ENCODE measurements at regions not wholly inside any gene's neighbourhood (a gene's known extent, or its start where the extent isn't known, plus 50 kb on each side); places are given as distances from the start of the nearest gene placed in this dataset.
"Not testable (repeated sequence)": the region's sequence is repeated elsewhere in the genome, so short reads cannot be mapped to it uniquely, and the experiment has no call there.

DNA sequence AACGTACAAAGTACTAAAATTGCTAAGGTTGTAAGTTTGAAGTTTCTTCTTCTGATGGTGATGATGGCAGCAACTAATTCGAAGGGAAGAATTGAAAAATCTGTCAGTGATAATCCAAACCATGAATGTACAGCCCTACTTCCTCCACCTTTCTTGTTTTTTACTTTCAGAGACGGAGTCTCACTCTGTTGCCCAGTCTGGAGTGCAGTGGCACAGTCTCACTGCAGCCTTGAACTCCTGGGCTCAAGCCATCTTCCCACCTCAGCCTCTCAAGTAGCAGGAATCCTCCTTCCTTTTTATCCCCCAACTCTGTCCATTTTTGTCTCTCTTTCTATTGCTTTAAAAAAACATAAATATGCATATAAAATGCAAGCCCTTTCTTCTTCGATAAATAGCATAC, 112.3 kb upstream of the SOX21 start:
- H3K9ac ChIP-seq (ENCODE audit: low read length): no peak overlapping the region
- no peaks in the 10 kb centered on the region for H3K27me3 ChIP-seq (ENCODE audit: control insufficient read depth, insufficient read depth, low read length)
- H3K9me3 ChIP-seq (ENCODE audit: control insufficient read depth, insufficient read depth, low read depth, low read length): no peaks in the 10 kb centered on the region
- H3K4me3 ChIP-seq (ENCODE audit: low read depth, low read length): no peak overlapping the region
- no peaks in the 10 kb centered on the region for H3K36me3 ChIP-seq (ENCODE audit: control insufficient read depth, insufficient read depth, low read length)
- no peak overlapping the region for H3K27ac ChIP-seq (ENCODE audit: low read depth, low read length)
- H3K4me1 ChIP-seq (ENCODE audit: control insufficient read depth, insufficient read depth, low read length): peaks cover 30% of the 10 kb centered on the region

- no peak overlapping the region for H3K9ac ChIP-seq (ENCODE audit: low read length)
These were observed 110.0 kb upstream of the SOX21 start for GRCh38 chr13:94822356-94822755.

DNA sequence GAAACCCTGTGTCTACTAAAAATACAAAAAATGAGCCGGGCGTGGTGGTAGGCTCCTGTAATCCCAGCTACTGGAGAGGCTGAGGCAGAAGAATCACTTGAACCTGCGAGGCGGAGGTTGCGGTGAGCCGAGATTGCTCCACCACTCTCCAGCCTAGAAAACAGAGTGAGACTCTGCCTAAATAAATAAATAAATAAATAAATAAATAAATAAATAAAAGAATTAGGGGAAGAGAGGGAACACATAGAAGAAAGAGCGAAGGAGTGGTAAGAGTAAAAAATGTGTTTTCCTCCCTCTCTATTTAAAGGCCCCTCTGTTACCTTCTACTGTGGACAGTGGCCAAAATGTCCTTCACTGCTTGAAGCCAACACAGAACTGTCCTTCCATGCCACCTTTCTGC, 103.9 kb upstream of the SOX21 start:
- H3K36me3 ChIP-seq (ENCODE audit: control insufficient read depth, insufficient read depth, low read length): no peaks in the 10 kb centered on the region
- H3K9ac ChIP-seq (ENCODE audit: low read length): no peak overlapping the region
- H3K9me3 ChIP-seq (ENCODE audit: control insufficient read depth, insufficient read depth, low read depth, low read length): no peaks in the 10 kb centered on the region
- no peak overlapping the region for H3K27ac ChIP-seq (ENCODE audit: low read depth, low read length)
- no peaks in the 10 kb centered on the region for H3K4me1 ChIP-seq (ENCODE audit: control insufficient read depth, insufficient read depth, low read length)
- no peaks in the 10 kb centered on the region for H3K27me3 ChIP-seq (ENCODE audit: control insufficient read depth, insufficient read depth, low read length)
- H3K4me3 ChIP-seq (ENCODE audit: low read depth, low read length): no peak overlapping the region

More at GRCh38 chr13:94822356-94822755, 110.0 kb upstream of the SOX21 start:
- Histone ChIP-seq H3K4me1 (ENCODE audit: control insufficient read depth, insufficient read depth, low read length) (peaks cover 25% of the 10 kb centered on the region), H3K9me3 (ENCODE audit: control insufficient read depth, insufficient read depth, low read depth, low read length) (no peaks in the 10 kb centered on the region), H3K36me3 (ENCODE audit: control insufficient read depth, insufficient read depth, low read length) (no peaks in the 10 kb centered on the region), H3K27ac (ENCODE audit: low read depth, low read length) (no peak overlapping the region), H3K4me3 (ENCODE audit: low read depth, low read length) (no peak overlapping the region), H3K27me3 (ENCODE audit: control insufficient read depth, insufficient read depth, low read length) (no peaks in the 10 kb centered on the region)

DNA sequence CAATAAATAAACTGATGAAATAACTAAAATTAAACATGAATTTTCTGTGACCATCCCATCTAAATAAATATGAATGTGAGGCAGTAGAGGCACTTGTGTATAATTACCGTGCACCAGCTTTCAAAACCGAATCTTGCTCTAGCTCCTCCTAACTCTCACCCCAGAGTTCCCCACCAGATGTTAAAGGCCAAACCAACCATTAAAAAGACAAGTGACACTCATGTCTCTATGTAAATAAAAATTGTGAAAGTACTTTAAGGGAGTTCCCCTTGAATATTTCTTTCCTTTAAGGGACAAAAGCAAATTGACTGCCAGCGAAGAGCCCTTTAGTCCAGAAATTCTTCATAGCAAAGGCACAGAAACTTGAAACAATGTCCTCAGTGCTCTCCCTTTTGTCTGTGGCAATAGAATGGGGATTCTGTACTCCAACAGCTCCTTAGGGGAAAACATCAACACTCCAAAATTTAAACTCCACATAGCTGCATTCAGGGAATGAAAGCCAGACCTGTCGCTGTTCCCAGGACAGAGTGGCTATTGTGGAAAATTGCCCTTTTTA, 101.7 kb upstream of the SOX21 start:
- H3K9me3 ChIP-seq (ENCODE audit: control insufficient read depth, insufficient read depth, low read depth, low read length): no peaks in the 10 kb centered on the region

DNA sequence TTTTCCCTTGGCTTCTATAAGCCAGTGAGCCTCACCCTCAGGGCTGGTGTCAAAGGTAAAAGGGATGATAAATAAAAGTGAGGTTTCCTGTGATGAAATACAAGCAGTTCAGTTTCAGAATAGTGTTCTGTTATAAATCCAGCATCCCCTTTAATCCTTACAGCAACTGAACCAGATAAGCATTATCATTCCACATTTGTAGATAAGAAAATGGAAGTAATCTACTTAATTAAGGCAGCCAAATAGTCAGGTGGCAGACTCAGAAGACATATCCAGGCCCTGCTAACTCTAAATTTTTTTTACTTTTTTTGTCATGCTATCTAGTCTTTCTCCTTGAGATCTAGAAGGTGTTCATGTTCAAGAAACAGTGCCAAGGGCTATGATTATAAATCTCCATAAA, 99.4 kb upstream of the SOX21 start:
- H3K4me1 ChIP-seq (ENCODE audit: control insufficient read depth, insufficient read depth, low read length): no peaks in the 10 kb centered on the region
- H3K4me3 ChIP-seq (ENCODE audit: low read depth, low read length): no peak overlapping the region
- no peaks in the 10 kb centered on the region for H3K36me3 ChIP-seq (ENCODE audit: control insufficient read depth, insufficient read depth, low read length)
- no peaks in the 10 kb centered on the region for H3K9me3 ChIP-seq (ENCODE audit: control insufficient read depth, insufficient read depth, low read depth, low read length)
- no peaks in the 10 kb centered on the region for H3K27me3 ChIP-seq (ENCODE audit: control insufficient read depth, insufficient read depth, low read length)
- H3K27ac ChIP-seq (ENCODE audit: low read depth, low read length): no peak overlapping the region
- no peak overlapping the region for H3K9ac ChIP-seq (ENCODE audit: low read length)

More for the DNA sequence above, 101.7 kb upstream of the SOX21 start:
- Histone ChIP-seq H3K4me1 (ENCODE audit: control insufficient read depth, insufficient read depth, low read length) (no peaks in the 10 kb centered on the region), H3K27ac (ENCODE audit: low read depth, low read length) (no peak overlapping the region), H3K4me3 (ENCODE audit: low read depth, low read length) (no peak overlapping the region), H3K9ac (ENCODE audit: low read length) (no peak overlapping the region), H3K27me3 (ENCODE audit: control insufficient read depth, insufficient read depth, low read length) (no peaks in the 10 kb centered on the region), H3K36me3 (ENCODE audit: control insufficient read depth, insufficient read depth, low read length) (no peaks in the 10 kb centered on the region)

DNA sequence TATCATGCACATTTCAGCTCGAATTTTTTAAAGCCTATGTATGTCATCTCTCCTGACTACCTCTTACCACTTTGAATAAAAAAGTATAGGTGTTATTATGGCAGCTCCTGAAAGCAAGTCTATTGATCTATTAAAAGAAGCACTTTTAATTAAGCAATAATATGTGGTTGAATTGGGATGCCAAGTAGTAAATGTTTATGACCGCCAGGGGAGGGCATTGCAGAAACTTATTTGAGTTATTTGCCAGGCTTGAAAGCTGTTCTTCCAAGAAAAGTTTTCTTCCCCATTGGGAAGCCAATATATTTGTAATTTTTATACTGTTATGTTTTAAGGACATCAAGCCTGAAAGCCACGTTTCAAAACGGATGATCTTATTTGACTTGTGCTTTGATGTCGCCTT, 88.1 kb upstream of the SOX21 start:
- Histone ChIP-seq H3K9me3 (ENCODE audit: control insufficient read depth, insufficient read depth, low read depth, low read length) (no peaks in the 10 kb centered on the region), H3K27ac (ENCODE audit: low read depth, low read length) (no peak overlapping the region), H3K9ac (ENCODE audit: low read length) (no peak overlapping the region), H3K27me3 (ENCODE audit: control insufficient read depth, insufficient read depth, low read length) (no peaks in the 10 kb centered on the region), H3K4me3 (ENCODE audit: low read depth, low read length) (no peak overlapping the region), H3K36me3 (ENCODE audit: control insufficient read depth, insufficient read depth, low read length) (no peaks in the 10 kb centered on the region), H3K4me1 (ENCODE audit: control insufficient read depth, insufficient read depth, low read length) (no peaks in the 10 kb centered on the region)

DNA sequence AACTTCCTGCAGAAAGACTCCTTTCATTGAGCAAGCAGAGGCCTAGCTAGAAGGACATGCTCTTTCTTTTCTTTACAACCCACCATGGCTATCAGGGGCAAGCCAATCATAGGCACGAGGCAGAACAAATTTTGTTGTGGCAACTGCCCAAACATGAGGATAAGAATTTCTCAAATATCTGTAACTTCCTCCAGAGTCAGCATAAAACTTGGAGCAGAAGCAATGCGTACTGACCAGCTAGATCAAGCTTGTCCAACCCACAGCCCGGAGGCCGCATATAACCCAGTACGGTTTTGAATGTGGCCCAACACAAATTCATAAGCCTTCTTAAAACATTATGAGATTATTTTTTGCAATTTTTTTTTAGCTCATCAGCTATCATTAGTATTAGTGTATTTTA, 87.0 kb upstream of the SOX21 start:
- Histone ChIP-seq H3K9me3 (ENCODE audit: control insufficient read depth, insufficient read depth, low read depth, low read length) (no peaks in the 10 kb centered on the region), H3K36me3 (ENCODE audit: control insufficient read depth, insufficient read depth, low read length) (no peaks in the 10 kb centered on the region), H3K4me1 (ENCODE audit: control insufficient read depth, insufficient read depth, low read length) (no peaks in the 10 kb centered on the region)

DNA sequence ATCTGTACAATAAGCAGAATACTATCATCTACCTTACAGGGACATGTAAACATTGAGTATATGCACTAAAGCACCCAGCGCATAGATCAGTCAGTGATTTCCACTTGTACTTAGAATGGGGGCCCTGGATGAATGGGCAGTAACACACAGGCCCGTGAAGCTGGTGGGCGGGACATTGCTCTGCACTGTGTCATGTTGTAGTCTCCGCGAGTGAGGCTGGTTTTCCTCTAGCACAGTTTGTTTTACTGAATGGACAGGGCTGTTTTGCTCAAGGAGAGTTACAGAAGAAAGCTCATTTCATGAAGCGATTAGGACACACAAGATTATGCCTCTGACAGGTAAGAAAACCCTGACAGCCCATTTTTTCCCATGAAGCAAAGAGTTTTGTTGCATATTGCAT, 86.4 kb upstream of the SOX21 start:
- no peaks in the 10 kb centered on the region for H3K36me3 ChIP-seq (ENCODE audit: control insufficient read depth, insufficient read depth, low read length)
- H3K4me3 ChIP-seq (ENCODE audit: low read depth, low read length): no peak overlapping the region
- H3K27me3 ChIP-seq (ENCODE audit: control insufficient read depth, insufficient read depth, low read length): no peaks in the 10 kb centered on the region
- H3K9me3 ChIP-seq (ENCODE audit: control insufficient read depth, insufficient read depth, low read depth, low read length): no peaks in the 10 kb centered on the region
- no peak overlapping the region for H3K9ac ChIP-seq (ENCODE audit: low read length)
- no peaks in the 10 kb centered on the region for H3K4me1 ChIP-seq (ENCODE audit: control insufficient read depth, insufficient read depth, low read length)
- H3K27ac ChIP-seq (ENCODE audit: low read depth, low read length): no peak overlapping the region

More for the DNA sequence above, 87.0 kb upstream of the SOX21 start:
- Histone ChIP-seq H3K27ac (ENCODE audit: low read depth, low read length) (no peak overlapping the region), H3K4me3 (ENCODE audit: low read depth, low read length) (no peak overlapping the region), H3K9ac (ENCODE audit: low read length) (no peak overlapping the region), H3K27me3 (ENCODE audit: control insufficient read depth, insufficient read depth, low read length) (no peaks in the 10 kb centered on the region)

DNA sequence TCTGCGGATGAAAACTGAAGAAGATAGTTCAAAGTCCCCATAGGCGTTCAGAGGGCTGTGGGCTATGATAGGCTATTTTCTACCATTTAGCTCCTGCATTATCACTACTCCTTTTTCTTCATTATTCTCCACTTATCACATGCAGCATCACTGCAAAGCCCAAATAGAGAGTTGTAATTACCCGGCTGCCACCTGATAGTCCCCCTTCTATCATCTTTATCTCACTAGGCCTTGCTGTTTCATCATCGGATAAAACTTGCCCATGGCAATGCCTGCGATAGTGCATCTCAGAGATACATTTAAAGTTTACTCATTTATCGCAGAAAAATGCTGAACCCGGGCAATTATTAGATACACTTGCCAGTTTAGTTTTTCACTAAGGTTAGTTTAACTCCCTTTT, 82.9 kb upstream of the SOX21 start:
- Histone ChIP-seq H3K27me3 (ENCODE audit: control insufficient read depth, insufficient read depth, low read length) (no peaks in the 10 kb centered on the region), H3K27ac (ENCODE audit: low read depth, low read length) (no peak overlapping the region), H3K36me3 (ENCODE audit: control insufficient read depth, insufficient read depth, low read length) (no peaks in the 10 kb centered on the region), H3K9ac (ENCODE audit: low read length) (no peak overlapping the region), H3K4me3 (ENCODE audit: low read depth, low read length) (no peak overlapping the region), H3K9me3 (ENCODE audit: control insufficient read depth, insufficient read depth, low read depth, low read length) (no peaks in the 10 kb centered on the region), H3K4me1 (ENCODE audit: control insufficient read depth, insufficient read depth, low read length) (no peaks in the 10 kb centered on the region)

DNA sequence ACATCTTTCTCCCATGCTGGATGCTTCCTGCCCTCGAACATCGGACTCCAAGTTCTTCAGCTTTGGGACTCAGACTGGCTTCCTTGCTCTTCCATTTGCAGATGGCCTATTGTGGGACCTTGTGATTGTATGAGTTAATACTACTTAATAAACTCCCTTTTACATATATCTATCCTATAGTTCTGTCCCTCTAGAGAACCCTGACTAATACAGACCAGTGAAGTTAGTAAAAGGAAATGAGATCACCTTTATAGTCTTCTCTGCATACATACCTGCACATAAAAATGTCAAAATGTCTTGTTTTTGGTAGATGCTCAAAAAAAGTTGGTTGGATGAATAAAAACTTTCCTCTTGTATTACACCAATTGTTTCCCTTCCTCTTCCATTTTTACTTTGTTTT, 73.9 kb upstream of the SOX21 start:
- H3K9ac ChIP-seq (ENCODE audit: low read length); H3K4me1 ChIP-seq (ENCODE audit: control insufficient read depth, insufficient read depth, low read length); H3K9me3 ChIP-seq (ENCODE audit: control insufficient read depth, insufficient read depth, low read depth, low read length); H3K27me3 ChIP-seq (ENCODE audit: control insufficient read depth, insufficient read depth, low read length); H3K4me3 ChIP-seq (ENCODE audit: low read depth, low read length); H3K36me3 ChIP-seq (ENCODE audit: control insufficient read depth, insufficient read depth, low read length); H3K27ac ChIP-seq (ENCODE audit: low read depth, low read length): not testable (repeated sequence)

DNA sequence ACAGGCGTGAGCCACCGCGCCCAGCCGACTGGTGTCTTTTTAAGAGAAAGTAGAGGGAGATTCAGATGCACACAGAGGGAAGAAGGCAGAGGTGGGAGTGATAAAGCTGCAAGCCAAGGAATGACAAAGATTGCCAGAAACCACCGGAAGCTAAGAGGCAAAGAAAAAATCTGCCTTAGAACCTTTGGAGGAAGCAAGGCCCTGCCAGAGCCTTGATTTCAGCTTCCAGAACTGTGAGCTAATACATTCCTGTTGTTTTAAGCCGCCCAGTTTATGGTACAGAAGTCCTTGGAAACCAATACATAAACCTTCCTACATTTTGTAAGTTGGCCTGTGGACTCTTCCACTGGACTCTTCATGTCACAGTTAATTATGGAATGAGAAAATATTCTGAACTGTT, 71.7 kb upstream of the SOX21 start:
- H3K27me3 ChIP-seq (ENCODE audit: control insufficient read depth, insufficient read depth, low read length): no peaks in the 10 kb centered on the region
- no peak overlapping the region for H3K9ac ChIP-seq (ENCODE audit: low read length)
- no peak overlapping the region for H3K4me3 ChIP-seq (ENCODE audit: low read depth, low read length)
- H3K9me3 ChIP-seq (ENCODE audit: control insufficient read depth, insufficient read depth, low read depth, low read length): peaks cover 6% of the 10 kb centered on the region; the same call in 1 of the 2 replicates
- H3K27ac ChIP-seq (ENCODE audit: low read depth, low read length): no peak overlapping the region
- H3K4me1 ChIP-seq (ENCODE audit: control insufficient read depth, insufficient read depth, low read length): no peaks in the 10 kb centered on the region; the same call in 1 of the 2 replicates
- H3K36me3 ChIP-seq (ENCODE audit: control insufficient read depth, insufficient read depth, low read length): no peaks in the 10 kb centered on the region

GRCh38 chr13:94783489-94783888, 71.1 kb upstream of the SOX21 start:
- peaks cover 6% of the 10 kb centered on the region; the same call in 1 of the 2 replicates for H3K9me3 ChIP-seq (ENCODE audit: control insufficient read depth, insufficient read depth, low read depth, low read length)
- H3K9ac ChIP-seq (ENCODE audit: low read length): no peak overlapping the region
- H3K27ac ChIP-seq (ENCODE audit: low read depth, low read length): no peak overlapping the region
- H3K27me3 ChIP-seq (ENCODE audit: control insufficient read depth, insufficient read depth, low read length): no peaks in the 10 kb centered on the region
- H3K4me1 ChIP-seq (ENCODE audit: control insufficient read depth, insufficient read depth, low read length): no peaks in the 10 kb centered on the region; the same call in 1 of the 2 replicates
- no peaks in the 10 kb centered on the region for H3K36me3 ChIP-seq (ENCODE audit: control insufficient read depth, insufficient read depth, low read length)
- H3K4me3 ChIP-seq (ENCODE audit: low read depth, low read length): no peak overlapping the region

Measured in HUES6 (cell line).